ENCODE measurements at regions not wholly inside any gene's neighbourhood (a gene's known extent, or its start where the extent isn't known, plus 50 kb on each side); places are given as distances from the start of the nearest gene placed in this dataset.

- Histone ChIP-seq H3K4me1 (no peaks in the 10 kb centered on the region), H3K4me3 (ENCODE audit: low read depth, low read length) (no peak overlapping the region), H3K9me3 (no peaks in the 10 kb centered on the region), H3K27me3 (replicated peaks; ENCODE audit: control insufficient read depth, insufficient read depth, low read length) (no peaks in the 10 kb centered on the region), H3K36me3 (ENCODE audit: control insufficient read depth, insufficient read depth, low read length) (no peaks in the 10 kb centered on the region)
- BruUV-seq (replicated peaks): no TSS peak
- intact Hi-C loops (cut with micrococcal nuclease; ENCODE audit: unreplicated experiment): no loop called here
- no peak for DNase-seq
- POLR2A ChIA-PET: no interaction called here
- TF ChIP-seq, protein P1, sequence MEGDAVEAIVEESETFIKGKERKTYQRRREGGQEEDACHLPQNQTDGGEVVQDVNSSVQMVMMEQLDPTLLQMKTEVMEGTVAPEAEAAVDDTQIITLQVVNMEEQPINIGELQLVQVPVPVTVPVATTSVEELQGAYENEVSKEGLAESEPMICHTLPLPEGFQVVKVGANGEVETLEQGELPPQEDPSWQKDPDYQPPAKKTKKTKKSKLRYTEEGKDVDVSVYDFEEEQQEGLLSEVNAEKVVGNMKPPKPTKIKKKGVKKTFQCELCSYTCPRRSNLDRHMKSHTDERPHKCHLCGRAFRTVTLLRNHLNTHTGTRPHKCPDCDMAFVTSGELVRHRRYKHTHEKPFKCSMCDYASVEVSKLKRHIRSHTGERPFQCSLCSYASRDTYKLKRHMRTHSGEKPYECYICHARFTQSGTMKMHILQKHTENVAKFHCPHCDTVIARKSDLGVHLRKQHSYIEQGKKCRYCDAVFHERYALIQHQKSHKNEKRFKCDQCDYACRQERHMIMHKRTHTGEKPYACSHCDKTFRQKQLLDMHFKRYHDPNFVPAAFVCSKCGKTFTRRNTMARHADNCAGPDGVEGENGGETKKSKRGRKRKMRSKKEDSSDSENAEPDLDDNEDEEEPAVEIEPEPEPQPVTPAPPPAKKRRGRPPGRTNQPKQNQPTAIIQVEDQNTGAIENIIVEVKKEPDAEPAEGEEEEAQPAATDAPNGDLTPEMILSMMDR (IDR thresholded peaks at IDR 0.05; ENCODE audit: insufficient read depth in 1 of 2, low read depth in 1 of 2, low read length in 1 of 2, severe bottlenecking in 1 of 2, unreplicated experiment in 1 of 2): no peak
- CTCF ChIA-PET: no interaction called here
- peaks cover 3% of the 10 kb centered on the region for H3K27me3 Mint-ChIP-seq (ENCODE audit: insufficient read depth, unreplicated experiment)
- H3K27ac Mint-ChIP-seq (ENCODE audit: unreplicated experiment): no peak overlapping the region
- H3K36me3 Mint-ChIP-seq (ENCODE audit: insufficient read depth, unreplicated experiment): no peaks in the 10 kb centered on the region
- no peaks in the 10 kb centered on the region for H3K9me3 Mint-ChIP-seq (ENCODE audit: unreplicated experiment)
- H3K4me1 Mint-ChIP-seq (ENCODE audit: low read depth, unreplicated experiment): no peaks in the 10 kb centered on the region
- H3K4me3 Mint-ChIP-seq (ENCODE audit: unreplicated experiment): no peak overlapping the region
Measured at GRCh38 chr5:179468696-179469095, 81.7 kb upstream of the RUFY1 start.

GRCh38 chr5:179467441-179467840, 82.9 kb upstream of the RUFY1 start:
- Histone ChIP-seq H3K9me3 (no peaks in the 10 kb centered on the region), H3K27me3 (replicated peaks; ENCODE audit: control insufficient read depth, insufficient read depth, low read length) (no peaks in the 10 kb centered on the region), H3K36me3 (ENCODE audit: control insufficient read depth, insufficient read depth, low read length) (no peaks in the 10 kb centered on the region), H3K4me1 (no peaks in the 10 kb centered on the region), H3K4me3 (ENCODE audit: low read depth, low read length) (no peak overlapping the region)
- Mint-ChIP-seq H3K4me3 (ENCODE audit: unreplicated experiment) (no peak overlapping the region), H3K9me3 (ENCODE audit: unreplicated experiment) (no peaks in the 10 kb centered on the region), H3K27me3 (ENCODE audit: insufficient read depth, unreplicated experiment) (no peaks in the 10 kb centered on the region), H3K36me3 (ENCODE audit: insufficient read depth, unreplicated experiment) (no peaks in the 10 kb centered on the region), H3K4me1 (ENCODE audit: low read depth, unreplicated experiment) (no peaks in the 10 kb centered on the region), H3K27ac (ENCODE audit: unreplicated experiment) (no peak overlapping the region)
- ChIA-PET CTCF (no interaction called here), POLR2A (no interaction called here)
- no peak for DNase-seq
- intact Hi-C loops (cut with micrococcal nuclease; ENCODE audit: unreplicated experiment): no loop called here
- BruUV-seq (replicated peaks): no TSS peak
- TF ChIP-seq, protein P1 (IDR thresholded peaks at IDR 0.05; ENCODE audit: insufficient read depth in 1 of 2, low read depth in 1 of 2, low read length in 1 of 2, severe bottlenecking in 1 of 2, unreplicated experiment in 1 of 2): no peak

DNA sequence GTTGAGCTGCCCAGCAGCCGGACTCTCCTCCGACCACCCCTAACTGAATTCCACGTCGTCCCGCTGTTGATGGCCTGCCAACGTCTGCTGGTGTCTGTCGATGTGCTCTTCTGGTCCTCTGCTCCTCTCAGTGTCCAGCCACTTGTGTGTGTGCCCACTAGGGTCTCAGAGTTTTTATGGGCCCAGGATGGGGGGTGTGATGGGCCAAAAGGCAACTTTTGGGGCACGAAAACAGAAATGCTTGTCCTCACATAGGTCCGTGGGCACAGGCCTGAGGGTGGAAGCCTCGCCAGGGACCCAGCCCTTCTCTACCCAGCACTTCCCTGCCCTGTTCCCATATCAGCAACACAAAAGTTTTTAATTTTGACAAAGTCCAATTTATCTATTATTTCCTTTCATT, 85.7 kb upstream of the RUFY1 start:
- no peak overlapping the region for H3K4me3 Mint-ChIP-seq (ENCODE audit: unreplicated experiment)
- H3K4me1 ChIP-seq: no peaks in the 10 kb centered on the region
- CTCF ChIA-PET: no interaction called here
- H3K27ac Mint-ChIP-seq (ENCODE audit: unreplicated experiment): no peak overlapping the region
- no peaks in the 10 kb centered on the region for H3K4me1 Mint-ChIP-seq (ENCODE audit: low read depth, unreplicated experiment)
- peaks cover 4% of the 10 kb centered on the region for H3K27me3 Mint-ChIP-seq (ENCODE audit: insufficient read depth, unreplicated experiment)
- DNase-seq: no peak
- no peaks in the 10 kb centered on the region for H3K9me3 ChIP-seq
- no peaks in the 10 kb centered on the region for H3K36me3 ChIP-seq (ENCODE audit: control insufficient read depth, insufficient read depth, low read length)
- H3K27me3 ChIP-seq (replicated peaks; ENCODE audit: control insufficient read depth, insufficient read depth, low read length): no peaks in the 10 kb centered on the region
- POLR2A ChIA-PET: no interaction called here
- TF ChIP-seq, protein P1 (IDR thresholded peaks at IDR 0.05; ENCODE audit: insufficient read depth in 1 of 2, low read depth in 1 of 2, low read length in 1 of 2, severe bottlenecking in 1 of 2, unreplicated experiment in 1 of 2): no peak
- no peaks in the 10 kb centered on the region for H3K9me3 Mint-ChIP-seq (ENCODE audit: unreplicated experiment)
- H3K36me3 Mint-ChIP-seq (ENCODE audit: insufficient read depth, unreplicated experiment): no peaks in the 10 kb centered on the region
- BruUV-seq (replicated peaks): no TSS peak
- intact Hi-C loops (cut with micrococcal nuclease; ENCODE audit: unreplicated experiment): no loop called here
- no peak overlapping the region for H3K4me3 ChIP-seq (ENCODE audit: low read depth, low read length)

All from Caco-2 (cell line).